Left ventricle myocardium inferior (tissue), 1 donor: ENCODE measurements at regions not wholly inside any gene's neighbourhood (a gene's known extent, or its start where the extent isn't known, plus 50 kb on each side); places are given as distances from the start of the nearest gene placed in this dataset.

Experiments used
- DNase-seq: peaks from one replicate; pipeline ENCODE4 v3.0.0-alpha.2; 2020
- H3K27ac ChIP-seq: fragments of 200-600 bp; replicated peaks from 2 replicates; pipeline ENCODE4 v1.8.0; 2021
- H3K27me3 ChIP-seq: fragments of 200-600 bp; 2 replicates; pipeline ENCODE4 v1.8.0; 2021; ENCODE audit warnings: low read depth
- H3K36me3 ChIP-seq: fragments of 200-600 bp; 2 replicates; pipeline ENCODE4 v1.8.0; 2021
- H3K4me1 ChIP-seq: fragments of 200-600 bp; 2 replicates; pipeline ENCODE4 v1.8.0; 2021
- H3K4me3 ChIP-seq: fragments of 200-600 bp; 2 replicates; pipeline ENCODE4 v1.8.0; 2021; ENCODE audit warnings: mild to moderate bottlenecking, moderate library complexity
- H3K9me3 ChIP-seq: fragments of 200-600 bp; replicated peaks from 2 replicates; pipeline ENCODE4 v1.8.0; 2021
- intact Hi-C: fragments of 100-400 bp; cut with micrococcal nuclease; formaldehyde crosslinking; loops from one replicate; pipeline ENCODE4 v1.11.0; 2022
- TF ChIP-seq, protein P1 (sequence below): fragments of 200-600 bp; IDR thresholded peaks from 2 replicates; pipeline ENCODE4 v1.8.0; 2021; ENCODE audit warnings: antibody characterized with exemption, mild to moderate bottlenecking, borderline replicate concordance
- donor health status: DM: no; HTN: yes; CAD: no; lungs with severe emphysema.

DNA sequence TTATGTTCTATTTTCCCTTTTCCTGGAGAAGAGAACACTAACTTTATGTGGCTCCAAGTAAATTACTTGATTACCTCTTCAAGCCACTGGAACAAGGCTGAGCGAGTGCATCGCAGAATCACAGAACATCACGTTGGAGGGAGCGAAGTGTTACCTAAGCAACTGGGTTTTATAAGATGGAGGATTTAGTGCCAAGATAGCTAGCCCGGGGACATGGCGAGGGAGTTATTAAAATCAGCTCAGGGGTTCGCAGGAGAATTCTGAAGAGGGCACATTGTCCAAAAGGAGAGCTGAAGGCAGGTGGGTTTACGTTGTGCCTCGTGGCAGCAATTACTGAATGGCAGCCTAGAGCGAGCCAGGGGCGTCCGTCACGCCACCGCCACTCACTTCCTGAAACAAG, 563.2 kb upstream of the ADAMTS16 start:
- no peaks in the 10 kb centered on the region for H3K4me1 ChIP-seq
- H3K9me3 ChIP-seq, result no peaks in the 10 kb centered on the region
- H3K27ac ChIP-seq, result no peak overlapping the region
- H3K36me3 ChIP-seq, result no peaks in the 10 kb centered on the region
- intact Hi-C loops, result no loop called here
- no peak for DNase-seq
- H3K4me3 ChIP-seq, result no peak overlapping the region
- TF ChIP-seq, protein P1, sequence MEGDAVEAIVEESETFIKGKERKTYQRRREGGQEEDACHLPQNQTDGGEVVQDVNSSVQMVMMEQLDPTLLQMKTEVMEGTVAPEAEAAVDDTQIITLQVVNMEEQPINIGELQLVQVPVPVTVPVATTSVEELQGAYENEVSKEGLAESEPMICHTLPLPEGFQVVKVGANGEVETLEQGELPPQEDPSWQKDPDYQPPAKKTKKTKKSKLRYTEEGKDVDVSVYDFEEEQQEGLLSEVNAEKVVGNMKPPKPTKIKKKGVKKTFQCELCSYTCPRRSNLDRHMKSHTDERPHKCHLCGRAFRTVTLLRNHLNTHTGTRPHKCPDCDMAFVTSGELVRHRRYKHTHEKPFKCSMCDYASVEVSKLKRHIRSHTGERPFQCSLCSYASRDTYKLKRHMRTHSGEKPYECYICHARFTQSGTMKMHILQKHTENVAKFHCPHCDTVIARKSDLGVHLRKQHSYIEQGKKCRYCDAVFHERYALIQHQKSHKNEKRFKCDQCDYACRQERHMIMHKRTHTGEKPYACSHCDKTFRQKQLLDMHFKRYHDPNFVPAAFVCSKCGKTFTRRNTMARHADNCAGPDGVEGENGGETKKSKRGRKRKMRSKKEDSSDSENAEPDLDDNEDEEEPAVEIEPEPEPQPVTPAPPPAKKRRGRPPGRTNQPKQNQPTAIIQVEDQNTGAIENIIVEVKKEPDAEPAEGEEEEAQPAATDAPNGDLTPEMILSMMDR, result no peak
- no peaks in the 10 kb centered on the region for H3K27me3 ChIP-seq

DNA sequence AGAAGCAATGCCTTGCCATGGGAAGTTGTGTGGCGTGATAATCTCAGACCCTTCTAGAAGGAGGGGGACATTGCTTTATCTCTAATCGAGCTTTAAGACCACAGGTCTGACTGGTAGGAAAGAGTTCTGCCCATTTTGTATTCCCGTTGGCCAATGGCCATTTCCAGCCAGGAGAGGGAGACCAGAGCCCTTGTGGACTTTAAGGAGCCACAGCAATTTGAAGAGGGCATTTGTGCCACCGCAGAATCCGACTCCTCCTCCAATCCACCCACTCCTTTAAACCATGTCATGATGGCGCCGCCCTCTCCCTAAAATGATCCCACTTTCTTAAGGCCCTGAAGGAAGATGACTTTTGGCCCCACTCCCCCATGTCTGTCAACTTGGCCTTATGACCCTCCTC, 560.5 kb upstream of the ADAMTS16 start:
- no peak for DNase-seq
- TF ChIP-seq, protein P1, result no peak
- intact Hi-C loops, result no loop called here
- H3K4me1 ChIP-seq, result no peaks in the 10 kb centered on the region
- no peaks in the 10 kb centered on the region for H3K27me3 ChIP-seq
- H3K27ac ChIP-seq, result no peak overlapping the region
- H3K4me3 ChIP-seq, result no peak overlapping the region
- H3K9me3 ChIP-seq, result no peaks in the 10 kb centered on the region
- H3K36me3 ChIP-seq, result no peaks in the 10 kb centered on the region

DNA sequence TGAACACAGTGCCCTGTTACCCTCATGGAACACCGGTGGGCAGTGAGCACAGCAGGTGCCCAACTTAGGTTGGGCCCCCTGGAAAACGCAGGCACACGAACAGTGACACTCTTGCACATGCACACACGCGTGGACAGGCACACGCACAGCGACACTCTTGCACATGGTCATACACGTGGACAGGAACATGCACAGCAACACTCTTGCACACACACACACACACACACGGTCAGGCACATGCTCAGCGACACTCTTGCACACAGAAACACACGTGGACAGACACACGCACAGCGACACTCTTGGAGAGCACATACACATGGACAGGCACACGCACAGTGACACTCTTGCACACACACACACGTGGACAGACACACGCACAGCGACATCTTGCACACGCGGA, 559.4 kb upstream of the ADAMTS16 start:
- no peaks in the 10 kb centered on the region for H3K9me3 ChIP-seq
- H3K4me3 ChIP-seq, result no peak overlapping the region
- intact Hi-C loops, result no loop called here
- TF ChIP-seq, protein P1, result no peak
- H3K4me1 ChIP-seq, result no peaks in the 10 kb centered on the region
- H3K27me3 ChIP-seq, result no peaks in the 10 kb centered on the region
- no peak for DNase-seq
- no peaks in the 10 kb centered on the region for H3K36me3 ChIP-seq
- H3K27ac ChIP-seq, result no peak overlapping the region

DNA sequence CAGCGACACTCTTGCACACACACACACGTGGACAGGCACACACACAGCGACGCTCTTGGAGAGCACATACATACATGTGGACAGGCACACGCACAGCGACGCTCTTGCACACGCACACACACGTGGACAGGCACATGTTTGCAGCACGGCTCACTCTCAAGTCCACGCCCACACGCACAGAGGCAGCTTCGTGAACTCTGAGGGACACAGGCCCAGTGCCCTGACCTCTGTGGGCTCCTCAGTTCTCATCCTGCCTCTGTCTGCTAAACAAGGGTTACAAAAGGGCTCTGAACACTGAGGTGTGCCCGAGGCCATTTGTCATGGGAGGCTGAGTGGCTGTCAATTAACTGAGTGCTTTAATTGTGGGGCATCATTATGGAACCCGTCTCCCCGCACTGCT, 558.8 kb upstream of the ADAMTS16 start:
- TF ChIP-seq, protein P1, result no peak
- intact Hi-C loops, result no loop called here
- Histone ChIP-seq H3K4me3 (no peak overlapping the region), H3K27me3 (no peaks in the 10 kb centered on the region), H3K27ac (no peak overlapping the region), H3K4me1 (no peaks in the 10 kb centered on the region), H3K36me3 (no peaks in the 10 kb centered on the region), H3K9me3 (no peaks in the 10 kb centered on the region)
- DNase-seq, result no peak

- H3K27ac ChIP-seq, result no peak overlapping the region
- no peak overlapping the region for H3K4me3 ChIP-seq
- H3K36me3 ChIP-seq, result no peaks in the 10 kb centered on the region
- DNase-seq, result no peak
- no peaks in the 10 kb centered on the region for H3K9me3 ChIP-seq
- intact Hi-C loops, result no loop called here
- H3K4me1 ChIP-seq, result no peaks in the 10 kb centered on the region
- TF ChIP-seq, protein P1, result no peak
- no peaks in the 10 kb centered on the region for H3K27me3 ChIP-seq
Measured at GRCh38 chr5:4584982-4585381, 555.1 kb upstream of the ADAMTS16 start.

DNA sequence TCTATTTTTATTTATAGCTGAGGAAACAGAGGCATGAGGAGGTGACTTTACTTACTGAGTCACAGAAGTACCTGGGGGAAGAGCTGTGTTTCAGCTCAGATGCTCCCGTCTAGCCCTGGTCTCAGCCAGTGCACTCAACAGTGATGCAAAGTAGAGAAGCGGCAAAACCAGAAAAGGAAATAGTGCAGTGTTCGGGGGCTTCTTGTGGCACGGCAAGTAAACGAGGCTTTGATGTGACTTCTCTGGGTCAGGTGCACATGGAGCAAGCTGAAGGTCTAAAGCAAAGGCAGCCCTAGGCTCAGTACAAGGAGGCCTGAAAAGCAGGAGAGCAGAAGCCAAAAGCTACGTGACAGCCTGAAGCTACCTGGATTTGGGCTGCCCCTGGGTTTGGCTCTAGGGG, 526.7 kb upstream of the ADAMTS16 start:
- H3K9me3 ChIP-seq, result peaks cover 9% of the 10 kb centered on the region
- no peaks in the 10 kb centered on the region for H3K4me1 ChIP-seq
- intact Hi-C loops, result no loop called here
- TF ChIP-seq, protein P1, result no peak
- no peak overlapping the region for H3K27ac ChIP-seq
- H3K27me3 ChIP-seq, result no peaks in the 10 kb centered on the region
- H3K4me3 ChIP-seq, result no peak overlapping the region
- DNase-seq, result no peak
- no peaks in the 10 kb centered on the region for H3K36me3 ChIP-seq
